ENCODE measurements at regions not wholly inside any gene's neighbourhood (a gene's known extent, or its start where the extent isn't known, plus 50 kb on each side); places are given as distances from the start of the nearest gene placed in this dataset.

DNA sequence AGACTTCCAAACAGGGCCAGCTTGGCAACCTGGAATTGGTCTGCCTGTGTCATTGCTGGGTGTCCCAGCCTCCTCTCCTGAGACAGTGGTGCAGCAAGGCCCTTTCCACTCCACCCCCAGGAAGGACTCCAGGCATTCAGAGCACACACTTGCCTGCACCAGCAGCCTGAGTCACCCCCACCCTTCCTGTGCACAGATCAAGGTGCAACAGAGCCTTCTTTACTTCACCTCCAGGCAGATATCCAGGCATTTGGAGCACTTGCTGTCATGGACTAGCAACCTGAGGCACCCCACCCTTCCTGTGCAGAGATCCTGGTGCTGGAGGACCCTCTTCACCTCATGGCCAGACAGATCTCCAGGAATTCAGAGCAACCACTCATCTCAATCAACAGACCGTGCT is 135.8 kb downstream of the GASK1B start:
- TF ChIP-seq EZH2 (IDR thresholded peaks at IDR 0.05; ENCODE audit: low read length, unreplicated experiment) = no peak
- TF ChIP-seq, protein P1, sequence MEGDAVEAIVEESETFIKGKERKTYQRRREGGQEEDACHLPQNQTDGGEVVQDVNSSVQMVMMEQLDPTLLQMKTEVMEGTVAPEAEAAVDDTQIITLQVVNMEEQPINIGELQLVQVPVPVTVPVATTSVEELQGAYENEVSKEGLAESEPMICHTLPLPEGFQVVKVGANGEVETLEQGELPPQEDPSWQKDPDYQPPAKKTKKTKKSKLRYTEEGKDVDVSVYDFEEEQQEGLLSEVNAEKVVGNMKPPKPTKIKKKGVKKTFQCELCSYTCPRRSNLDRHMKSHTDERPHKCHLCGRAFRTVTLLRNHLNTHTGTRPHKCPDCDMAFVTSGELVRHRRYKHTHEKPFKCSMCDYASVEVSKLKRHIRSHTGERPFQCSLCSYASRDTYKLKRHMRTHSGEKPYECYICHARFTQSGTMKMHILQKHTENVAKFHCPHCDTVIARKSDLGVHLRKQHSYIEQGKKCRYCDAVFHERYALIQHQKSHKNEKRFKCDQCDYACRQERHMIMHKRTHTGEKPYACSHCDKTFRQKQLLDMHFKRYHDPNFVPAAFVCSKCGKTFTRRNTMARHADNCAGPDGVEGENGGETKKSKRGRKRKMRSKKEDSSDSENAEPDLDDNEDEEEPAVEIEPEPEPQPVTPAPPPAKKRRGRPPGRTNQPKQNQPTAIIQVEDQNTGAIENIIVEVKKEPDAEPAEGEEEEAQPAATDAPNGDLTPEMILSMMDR (conservative IDR thresholded peaks at IDR 0.05; ENCODE audit: low read depth, low read length) = no peak
